BE2C (cell line): ENCODE measurements at regions not wholly inside any gene's neighbourhood (a gene's known extent, or its start where the extent isn't known, plus 50 kb on each side); places are given as distances from the start of the nearest gene placed in this dataset.

ENCODE experiments used
- DNase-seq: peaks from one replicate; pipeline ENCODE4 v3.0.0-alpha.2; 2020
- H3K27me3 ChIP-seq: fragments of 250-450 bp; sonication (Bioruptor Pico); 2 replicates; pipeline ENCODE4 v1.5.1; 2020; ENCODE audit warnings: mild to moderate bottlenecking
- H3K36me3 ChIP-seq: fragments of 250-450 bp; sonication (Bioruptor Pico); 2 replicates; pipeline ENCODE4 v1.5.1; 2020; ENCODE audit warnings: mild to moderate bottlenecking
- H3K4me1 ChIP-seq: fragments of 250-450 bp; sonication (Bioruptor Pico); 2 replicates; pipeline ENCODE4 v1.5.1; 2020
- H3K4me3 ChIP-seq: 2 replicates; pipeline ENCODE4 v1.5.1; 2011; ENCODE audit warnings: low read depth, low read length
- H3K9me3 ChIP-seq: fragments of 250-450 bp; sonication (Bioruptor Pico); 2 replicates; pipeline ENCODE4 v1.5.1; 2020
- CTCF ChIP-seq: IDR thresholded peaks from 2 replicates; pipeline ENCODE4 v1.5.1; 2012; ENCODE audit warnings: mild to moderate bottlenecking, low read depth, low read length

- no peak for DNase-seq
- Histone ChIP-seq H3K36me3 (no peaks in the 10 kb centered on the region), H3K27me3 (no peaks in the 10 kb centered on the region; the same call in 1 of the 2 replicates), H3K4me3 (no peak overlapping the region), H3K4me1 (no peaks in the 10 kb centered on the region), H3K9me3 (no peaks in the 10 kb centered on the region)
- no peak for TF ChIP-seq CTCF
Measured at GRCh38 chr7:131618391-131618790, 62.0 kb upstream of the PODXL start.

- DNase-seq = no peak
- Histone ChIP-seq H3K36me3 (no peaks in the 10 kb centered on the region), H3K4me1 (no peaks in the 10 kb centered on the region), H3K9me3 (no peaks in the 10 kb centered on the region), H3K27me3 (no peaks in the 10 kb centered on the region; the same call in 1 of the 2 replicates), H3K4me3 (no peak overlapping the region)
- no peak for TF ChIP-seq CTCF
Measured at GRCh38 chr7:131616487-131617200, 60.2 kb upstream of the PODXL start.

GRCh38 chr7:131613909-131614308 is 57.5 kb upstream of the PODXL start:
- H3K27me3 ChIP-seq = no peaks in the 10 kb centered on the region; the same call in 1 of the 2 replicates
- H3K9me3 ChIP-seq = no peaks in the 10 kb centered on the region
- H3K4me3 ChIP-seq = no peak overlapping the region
- H3K4me1 ChIP-seq = no peaks in the 10 kb centered on the region
- no peak for DNase-seq
- no peak for TF ChIP-seq CTCF
- H3K36me3 ChIP-seq = no peaks in the 10 kb centered on the region

- no peak for DNase-seq
- Histone ChIP-seq H3K9me3 (no peaks in the 10 kb centered on the region), H3K4me3 (no peak overlapping the region), H3K27me3 (no peaks in the 10 kb centered on the region; the same call in 1 of the 2 replicates), H3K36me3 (no peaks in the 10 kb centered on the region), H3K4me1 (peaks cover 4% of the 10 kb centered on the region)
- TF ChIP-seq CTCF = no peak
Measured at GRCh38 chr7:131610007-131610406, 53.6 kb upstream of the PODXL start.

GRCh38 chr7:131608116-131608500 is 51.7 kb upstream of the PODXL start:
- Histone ChIP-seq H3K36me3 (no peaks in the 10 kb centered on the region), H3K4me1 (peaks cover 4% of the 10 kb centered on the region), H3K27me3 (no peaks in the 10 kb centered on the region), H3K4me3 (no peak overlapping the region), H3K9me3 (no peaks in the 10 kb centered on the region)
- TF ChIP-seq CTCF = no peak
- peak; percentile 25 for DNase-seq

- Histone ChIP-seq H3K9me3 (no peaks in the 10 kb centered on the region), H3K4me1 (peaks cover 4% of the 10 kb centered on the region), H3K4me3 (no peak overlapping the region), H3K36me3 (no peaks in the 10 kb centered on the region), H3K27me3 (no peaks in the 10 kb centered on the region)
- no peak for DNase-seq
- no peak for TF ChIP-seq CTCF
Measured at GRCh38 chr7:131607291-131608115, 51.1 kb upstream of the PODXL start.
